Psoas muscle (tissue), 7 donors: ENCODE measurements at regions not wholly inside any gene's neighbourhood (a gene's known extent, or its start where the extent isn't known, plus 50 kb on each side); places are given as distances from the start of the nearest gene placed in this dataset.

Experiments used
- ATAC-seq, 4 donors: fragments of 200-7000 bp; cut with Tn5 transposase; one replicate each; pipeline ENCODE4 v1.9.1; 2020; ENCODE audit warnings: moderate library complexity in 3 of 4, mild to moderate bottlenecking in 2 of 4
- DNase-seq, 2 donors: peaks; one replicate each; pipeline ENCODE4 v3.0.0-alpha.2; 2020
- H3K27ac ChIP-seq: fragments of 200-600 bp; one replicate; pipeline ENCODE4 v1.8.0; 2022
- H3K27me3 ChIP-seq, 3 donors: fragments of 200-600 bp in 1 of 3; one replicate each; pipeline versions ENCODE4 v1.6.1 to v1.8.0; 2013 to 2022; ENCODE audit warnings: low read length in 2 of 3, mild to moderate bottlenecking in 2 of 3, moderate library complexity in 1 of 3; ENCODE audit not compliant: insufficient read depth in 3 of 3
- H3K36me3 ChIP-seq, 2 donors: fragments of 200-600 bp in 1 of 2; one replicate each; pipeline versions ENCODE4 v1.6.1 to v1.8.0; 2013 to 2022; ENCODE audit warnings: low read depth in 1 of 2, mild to moderate bottlenecking in 1 of 2, moderate library complexity in 1 of 2; ENCODE audit not compliant: insufficient read depth in 1 of 2
- H3K4me1 ChIP-seq: fragments of 200-600 bp; one replicate; pipeline ENCODE4 v1.8.0; 2022
- H3K4me3 ChIP-seq: fragments of 200-600 bp; one replicate; pipeline ENCODE4 v1.8.0; 2022; ENCODE audit warnings: mild to moderate bottlenecking
- H3K9me3 ChIP-seq: fragments of 200-600 bp; one replicate; pipeline ENCODE4 v1.8.0; 2022
- CTCF ChIP-seq: fragments of 200-600 bp; IDR thresholded peaks from one replicate; pipeline ENCODE4 v1.8.0; 2022; ENCODE audit warnings: antibody characterized with exemption
- WGBS, 3 donors: extraction: QIAGEN DNeasy Blood & Tissue Kit; methylation state at CpG; one replicate each; pipeline versions ENCODE4 v1.1.6 to v1.1.7; 2013; 5-methylcytosine and 5-hydroxymethylcytosine counted together
- intact Hi-C, 2 donors: fragments of 100-400 bp; cut with DNase I; formaldehyde crosslinking; loops; one replicate each; pipeline versions ENCODE4 v1.11.0 to v1.14.2; 2022
- donor health status: healthy with polysubstance abuse.
- donor health status: DM: no; HTN: no; CAD: no; lungs with moderate emphysema.
- donor health status: Bipolar disorder and iron deficiency.
- donor health status: healthy.
- donor health status: DM: yes; HTN: yes; CAD: no.
- donor health status: DM: no; HTN: no; CAD: no.
- donor health status: DM: yes; HTN: yes; CAD: no.

DNA sequence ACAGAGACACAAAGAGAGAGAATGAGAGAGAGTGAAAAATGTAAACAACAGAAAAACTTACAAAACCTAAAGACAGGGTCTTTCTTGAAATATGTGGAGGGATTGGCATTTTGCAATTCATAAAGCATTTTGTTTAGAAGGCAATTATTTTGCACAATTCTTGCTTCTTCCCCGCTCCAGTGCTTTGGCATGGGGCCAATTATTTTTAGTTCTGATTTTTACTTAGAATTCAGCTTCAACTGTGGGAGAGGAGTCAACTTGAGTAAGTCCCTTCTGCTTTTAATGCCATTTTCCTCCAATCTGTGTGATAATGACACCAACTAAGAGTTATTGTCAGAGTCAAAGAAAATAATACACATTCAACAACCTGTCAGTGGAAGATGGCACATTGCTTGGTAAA is 1051.9 kb downstream of the NLGN4X start:
- 41 to 64% (median 54%) methylated on average over 1 of the region's 1 CpG for WGBS, 3 donors
- no peak for TF ChIP-seq CTCF
- intact Hi-C loops, result no loop called here
- no peaks in the 10 kb centered on the region for H3K27me3 ChIP-seq
- H3K36me3 ChIP-seq, result no peaks in the 10 kb centered on the region
- H3K27ac ChIP-seq, result no peak overlapping the region
- DNase-seq (no peak), ATAC-seq (no peak)
- no peak overlapping the region for H3K4me3 ChIP-seq
- no peaks in the 10 kb centered on the region for H3K4me1 ChIP-seq
- peaks cover 3% of the 10 kb centered on the region for H3K9me3 ChIP-seq

DNA sequence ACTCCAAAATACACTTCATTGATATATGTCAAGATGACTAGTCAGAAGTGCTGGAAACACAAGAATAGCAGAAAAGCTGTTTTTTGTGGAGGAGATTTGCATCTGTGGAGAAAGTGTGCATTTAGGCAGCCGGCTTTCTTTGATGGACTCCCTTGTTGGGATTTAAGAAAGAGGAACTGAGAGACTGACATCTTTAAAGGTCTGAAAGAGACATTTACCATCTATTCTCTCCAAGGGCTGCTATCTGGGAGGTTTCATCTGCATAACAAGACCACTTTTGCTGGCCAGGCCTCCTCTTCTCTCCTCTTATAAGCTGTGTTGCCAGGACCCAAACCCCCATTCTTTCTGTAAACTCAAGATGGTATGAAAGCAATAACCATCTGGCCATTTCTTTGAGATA is 1065.0 kb downstream of the NLGN4X start:
- intact Hi-C loops, result no loop called here
- Histone ChIP-seq H3K27me3 (no peaks in the 10 kb centered on the region), H3K9me3 (no peaks in the 10 kb centered on the region), H3K36me3 (no peaks in the 10 kb centered on the region), H3K4me1 (no peaks in the 10 kb centered on the region), H3K27ac (no peak overlapping the region), H3K4me3 (no peak overlapping the region)
- DNase-seq (no peak), ATAC-seq (no peak)
- WGBS, 3 donors, result 88 to 96% (median 89%) methylated on average over 1 of the region's 1 CpG
- no peak for TF ChIP-seq CTCF

DNA sequence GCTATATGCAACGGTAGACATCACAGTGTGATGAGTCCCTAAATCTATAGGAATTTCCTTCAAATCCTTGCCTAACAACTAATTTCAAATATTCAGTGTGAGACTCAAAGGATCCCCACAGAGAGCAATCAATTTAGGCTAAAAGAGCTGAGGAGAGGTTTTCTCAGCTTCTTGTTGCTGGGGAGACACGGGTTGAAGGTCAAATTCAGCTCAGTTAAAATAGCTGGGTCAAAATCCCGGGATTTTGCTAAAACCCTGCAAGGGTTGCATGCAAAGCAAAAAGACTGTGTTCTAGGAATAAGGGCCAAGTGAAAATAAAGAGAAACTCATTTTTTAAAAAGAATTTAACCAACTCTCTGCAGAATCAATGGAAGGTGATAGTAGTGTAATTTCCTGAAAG is 1073.4 kb downstream of the NLGN4X start:
- H3K36me3 ChIP-seq, result no peaks in the 10 kb centered on the region
- ATAC-seq (no peak), DNase-seq (no peak)
- no peaks in the 10 kb centered on the region for H3K4me1 ChIP-seq
- no peak overlapping the region for H3K4me3 ChIP-seq
- H3K27me3 ChIP-seq, result no peaks in the 10 kb centered on the region
- no peak overlapping the region for H3K27ac ChIP-seq
- no peak for TF ChIP-seq CTCF
- 4 to 7% (median 5%) methylated on average over 3 of the region's 3 CpGs for WGBS, 3 donors
- H3K9me3 ChIP-seq, result no peaks in the 10 kb centered on the region
- intact Hi-C loops, result no loop called here

- ATAC-seq, result no peak
- intact Hi-C loops, result no loop called here
- Histone ChIP-seq H3K36me3 (no peaks in the 10 kb centered on the region), H3K4me3 (no peak overlapping the region), H3K4me1 (no peaks in the 10 kb centered on the region), H3K27me3 (no peaks in the 10 kb centered on the region), H3K9me3 (no peaks in the 10 kb centered on the region), H3K27ac (no peak overlapping the region)
- WGBS, 3 donors, result 67 to 76% (median 74%) methylated on average over 4 of the region's 4 CpGs
- no peak for DNase-seq
- no peak for TF ChIP-seq CTCF
These were observed 1082.7 kb downstream of the NLGN4X start for GRCh38 chrX:5145957-5146356.

DNA sequence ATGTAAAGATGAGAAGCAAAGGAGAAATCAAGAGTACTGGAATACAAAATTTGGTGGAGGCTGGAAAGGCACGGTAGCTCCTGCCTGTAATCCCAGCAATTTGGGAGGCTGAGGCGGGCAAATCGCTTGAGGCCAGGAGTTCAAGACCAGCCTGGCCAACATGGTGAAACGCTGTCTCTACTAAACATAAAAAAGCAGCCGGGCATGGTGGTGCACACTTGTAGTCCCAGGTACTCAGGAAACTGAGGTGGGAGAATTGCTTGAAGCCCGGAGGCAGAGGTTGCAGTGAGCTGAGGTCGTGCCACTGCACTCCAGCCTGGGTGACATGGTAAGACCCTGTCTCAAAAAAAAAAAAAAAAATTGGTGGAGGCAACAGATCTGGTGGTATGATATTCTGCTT is 1086.0 kb downstream of the NLGN4X start:
- TF ChIP-seq CTCF, result no peak
- WGBS, 3 donors, result 85 to 88% (median 86%) methylated on average over 7 of the region's 7 CpGs
- Histone ChIP-seq H3K4me1 (no peaks in the 10 kb centered on the region), H3K27me3 (no peaks in the 10 kb centered on the region), H3K4me3 (no peak overlapping the region), H3K9me3 (no peaks in the 10 kb centered on the region), H3K27ac (no peak overlapping the region), H3K36me3 (no peaks in the 10 kb centered on the region)
- intact Hi-C loops, result no loop called here
- no peak for DNase-seq
- ATAC-seq, result no peak
